Astrocyte (in vitro differentiated cells and primary cell): ENCODE measurements at regions not wholly inside any gene's neighbourhood (a gene's known extent, or its start where the extent isn't known, plus 50 kb on each side); places are given as distances from the start of the nearest gene placed in this dataset.

ENCODE experiments used
- DNase-seq: peaks from one replicate; pipeline ENCODE4 v3.0.0-alpha.2; 2010; ENCODE audit warnings: low read depth
- FAIRE-seq: peaks from 2 replicates; lab custom pipeline; 2011; peaks lifted over from hg19 to GRCh38; lab: Jason Lieb, UNC
- H2AFZ ChIP-seq: 2 replicates; pipeline ENCODE4 v1.6.0; 2012; ENCODE audit warnings: low read depth, low read length, inconsistent platforms
- H3K27ac ChIP-seq: 2 replicates; pipeline ENCODE4 v1.5.1; 2011; ENCODE audit warnings: low read depth, low read length, inconsistent platforms
- H3K27me3 ChIP-seq: 2 replicates; pipeline ENCODE4 v1.6.0; 2011; ENCODE audit warnings: low read length, inconsistent platforms; ENCODE audit not compliant: insufficient read depth
- H3K36me3 ChIP-seq: 2 replicates; pipeline ENCODE4 v1.5.1; 2011; ENCODE audit warnings: low read length, inconsistent platforms; ENCODE audit not compliant: insufficient read depth
- H3K4me1 ChIP-seq: 2 replicates; pipeline ENCODE4 v1.5.1; 2011; ENCODE audit warnings: low read length, inconsistent platforms; ENCODE audit not compliant: insufficient read depth
- H3K4me2 ChIP-seq: 2 replicates; pipeline ENCODE4 v1.6.0; 2012; ENCODE audit warnings: low read length, inconsistent platforms
- H3K4me3 ChIP-seq: 2 replicates; pipeline ENCODE4 v1.5.1; 2011; ENCODE audit warnings: low read depth, mild to moderate bottlenecking, low read length, inconsistent platforms; ENCODE audit not compliant: insufficient read depth
- H3K79me2 ChIP-seq: 2 replicates; pipeline ENCODE4 v1.6.0; 2012; ENCODE audit warnings: mild to moderate bottlenecking, low read length, inconsistent platforms; ENCODE audit not compliant: insufficient read depth
- H3K9ac ChIP-seq: 2 replicates; pipeline ENCODE4 v1.6.0; 2012; ENCODE audit warnings: mild to moderate bottlenecking, low read length, inconsistent platforms
- H3K9me3 ChIP-seq: 2 replicates; pipeline ENCODE4 v1.5.1; 2012; ENCODE audit warnings: low read depth, mild to moderate bottlenecking, low read length, inconsistent platforms; ENCODE audit not compliant: insufficient read depth
- H4K20me1 ChIP-seq: 2 replicates; pipeline ENCODE4 v1.6.0; 2012; ENCODE audit warnings: low read length, inconsistent platforms; ENCODE audit not compliant: insufficient read depth
- H3K27ac Mint-ChIP-seq: one replicate; pipeline ENCODE4 v1.8.0; 2021; ENCODE audit warnings: mild to moderate bottlenecking, mixed read lengths; ENCODE audit not compliant: unreplicated experiment
- H3K27me3 Mint-ChIP-seq: one replicate; pipeline ENCODE4 v1.8.0; 2021; ENCODE audit warnings: low read depth, mixed read lengths; ENCODE audit not compliant: unreplicated experiment
- H3K36me3 Mint-ChIP-seq: one replicate; pipeline ENCODE4 v1.8.0; 2021; ENCODE audit warnings: low read depth, mixed read lengths; ENCODE audit not compliant: unreplicated experiment
- H3K4me1 Mint-ChIP-seq: one replicate; pipeline ENCODE4 v1.8.0; 2021; ENCODE audit warnings: low read depth, mixed read lengths; ENCODE audit not compliant: unreplicated experiment
- H3K4me3 Mint-ChIP-seq: one replicate; pipeline ENCODE4 v1.8.0; 2021; ENCODE audit warnings: mild to moderate bottlenecking, moderate library complexity, mixed read lengths; ENCODE audit not compliant: unreplicated experiment
- H3K9me3 Mint-ChIP-seq: one replicate; pipeline ENCODE4 v1.8.0; 2021; ENCODE audit warnings: mild to moderate bottlenecking, mixed read lengths; ENCODE audit not compliant: unreplicated experiment
- EZH2 ChIP-seq: IDR thresholded peaks from 2 replicates; pipeline ENCODE4 v1.6.1; 2012; ENCODE audit warnings: mild to moderate bottlenecking, low read length, inconsistent platforms; ENCODE audit not compliant: insufficient read depth
- TF ChIP-seq, protein P1 (sequence below): IDR thresholded peaks from 2 replicates; pipeline ENCODE4 v1.5.1; 2011; ENCODE audit warnings: low read depth, mild to moderate bottlenecking, inconsistent platforms, low read length, moderate library complexity; ENCODE audit not compliant: insufficient read depth

DNA sequence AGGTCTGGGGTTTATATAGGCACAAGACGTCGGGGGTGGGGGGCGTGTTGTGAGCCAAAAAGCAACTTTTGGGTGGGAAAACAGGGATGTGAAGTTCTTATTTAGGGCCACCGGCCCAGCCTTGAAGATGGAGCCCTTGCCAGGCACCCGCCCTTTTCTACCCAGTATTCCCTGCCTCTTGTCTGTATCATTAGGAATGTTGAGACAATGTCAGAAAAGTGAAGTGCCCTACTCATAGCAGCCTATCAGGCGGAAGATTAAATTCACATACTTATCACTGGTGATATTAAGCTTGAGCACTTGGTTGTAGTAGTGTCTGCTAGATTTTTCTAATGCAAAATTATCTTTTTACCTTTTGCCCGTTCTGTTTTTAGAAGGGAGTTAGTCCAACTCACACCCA is 293.5 kb downstream of the CDH10 start:
- no peak for DNase-seq
- Histone ChIP-seq H2AFZ (no peak overlapping the region), H3K79me2 (no peaks in the 10 kb centered on the region), H3K4me3 (no peak overlapping the region), H3K4me1 (no peaks in the 10 kb centered on the region), H3K9me3 (no peaks in the 10 kb centered on the region), H3K27me3 (no peaks in the 10 kb centered on the region), H4K20me1 (no peaks in the 10 kb centered on the region), H3K36me3 (no peaks in the 10 kb centered on the region), H3K4me2 (no peak overlapping the region), H3K9ac (no peak overlapping the region), H3K27ac (no peak overlapping the region)
- FAIRE-seq: no peak
- TF ChIP-seq, protein P1, sequence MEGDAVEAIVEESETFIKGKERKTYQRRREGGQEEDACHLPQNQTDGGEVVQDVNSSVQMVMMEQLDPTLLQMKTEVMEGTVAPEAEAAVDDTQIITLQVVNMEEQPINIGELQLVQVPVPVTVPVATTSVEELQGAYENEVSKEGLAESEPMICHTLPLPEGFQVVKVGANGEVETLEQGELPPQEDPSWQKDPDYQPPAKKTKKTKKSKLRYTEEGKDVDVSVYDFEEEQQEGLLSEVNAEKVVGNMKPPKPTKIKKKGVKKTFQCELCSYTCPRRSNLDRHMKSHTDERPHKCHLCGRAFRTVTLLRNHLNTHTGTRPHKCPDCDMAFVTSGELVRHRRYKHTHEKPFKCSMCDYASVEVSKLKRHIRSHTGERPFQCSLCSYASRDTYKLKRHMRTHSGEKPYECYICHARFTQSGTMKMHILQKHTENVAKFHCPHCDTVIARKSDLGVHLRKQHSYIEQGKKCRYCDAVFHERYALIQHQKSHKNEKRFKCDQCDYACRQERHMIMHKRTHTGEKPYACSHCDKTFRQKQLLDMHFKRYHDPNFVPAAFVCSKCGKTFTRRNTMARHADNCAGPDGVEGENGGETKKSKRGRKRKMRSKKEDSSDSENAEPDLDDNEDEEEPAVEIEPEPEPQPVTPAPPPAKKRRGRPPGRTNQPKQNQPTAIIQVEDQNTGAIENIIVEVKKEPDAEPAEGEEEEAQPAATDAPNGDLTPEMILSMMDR: no peak
- no peak for TF ChIP-seq EZH2
- Mint-ChIP-seq H3K27ac (no peak overlapping the region), H3K9me3 (no peaks in the 10 kb centered on the region), H3K27me3 (peaks cover 6% of the 10 kb centered on the region), H3K4me3 (no peak overlapping the region), H3K4me1 (no peaks in the 10 kb centered on the region), H3K36me3 (no peaks in the 10 kb centered on the region)

DNA sequence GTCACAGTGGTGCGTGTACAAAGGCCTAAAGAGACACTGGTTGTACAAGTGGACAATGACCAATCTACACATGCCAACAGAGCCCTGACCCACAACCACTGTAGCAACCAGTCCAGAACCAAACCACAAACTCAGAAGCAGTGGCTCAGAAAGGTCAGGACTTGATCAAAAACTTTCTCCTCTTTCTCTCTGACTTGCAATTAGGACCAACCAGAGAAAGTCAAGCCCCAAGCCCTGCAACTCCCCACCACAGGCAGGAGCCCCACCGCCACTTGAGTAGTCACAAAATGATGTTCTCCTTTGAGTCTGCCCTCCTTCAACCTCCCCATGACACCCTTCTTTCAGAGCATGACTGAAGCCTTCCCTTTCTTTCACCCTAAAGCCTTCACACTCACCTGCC is 291.8 kb downstream of the CDH10 start:
- Mint-ChIP-seq H3K4me3 (no peak overlapping the region), H3K9me3 (no peaks in the 10 kb centered on the region), H3K27ac (no peak overlapping the region), H3K36me3 (no peaks in the 10 kb centered on the region), H3K4me1 (no peaks in the 10 kb centered on the region), H3K27me3 (peaks cover 6% of the 10 kb centered on the region)
- TF ChIP-seq EZH2: no peak
- TF ChIP-seq, protein P1: no peak
- FAIRE-seq: no peak
- Histone ChIP-seq H3K4me3 (no peak overlapping the region), H3K27ac (no peak overlapping the region), H3K27me3 (no peaks in the 10 kb centered on the region), H3K36me3 (no peaks in the 10 kb centered on the region), H4K20me1 (no peaks in the 10 kb centered on the region), H2AFZ (no peak overlapping the region), H3K9ac (no peak overlapping the region), H3K4me2 (no peak overlapping the region), H3K4me1 (no peaks in the 10 kb centered on the region), H3K9me3 (no peaks in the 10 kb centered on the region), H3K79me2 (no peaks in the 10 kb centered on the region)
- no peak for DNase-seq

DNA sequence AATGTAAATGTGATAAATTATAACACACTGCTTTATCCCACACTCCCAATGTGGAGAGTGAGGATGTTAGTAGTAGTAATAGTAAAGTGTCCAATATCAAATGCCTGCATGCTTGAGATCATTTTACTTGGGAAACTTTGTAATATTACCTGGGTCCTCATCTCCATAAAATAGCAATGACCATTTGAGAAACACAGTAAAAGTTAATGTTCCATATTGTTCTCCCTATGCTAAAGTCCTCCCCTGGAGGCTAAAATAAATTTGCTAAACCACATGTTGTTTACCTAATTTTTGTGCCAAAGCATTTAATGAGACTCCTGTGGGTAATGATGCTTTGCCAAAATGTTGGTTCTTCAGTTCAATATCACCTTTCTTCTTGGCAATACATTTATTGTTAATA is 291.2 kb downstream of the CDH10 start:
- DNase-seq (no peak), FAIRE-seq (no peak)
- no peaks in the 10 kb centered on the region for H3K27me3 ChIP-seq
- H2AFZ ChIP-seq: no peak overlapping the region
- H3K9ac ChIP-seq: no peak overlapping the region
- H3K4me3 ChIP-seq: no peak overlapping the region
- H3K4me2 ChIP-seq: no peak overlapping the region
- Mint-ChIP-seq H3K4me3 (no peak overlapping the region), H3K4me1 (no peaks in the 10 kb centered on the region), H3K27ac (no peak overlapping the region), H3K36me3 (no peaks in the 10 kb centered on the region), H3K27me3 (peaks cover 6% of the 10 kb centered on the region), H3K9me3 (no peaks in the 10 kb centered on the region)
- H4K20me1 ChIP-seq: no peaks in the 10 kb centered on the region
- no peaks in the 10 kb centered on the region for H3K4me1 ChIP-seq
- no peaks in the 10 kb centered on the region for H3K79me2 ChIP-seq
- H3K9me3 ChIP-seq: no peaks in the 10 kb centered on the region
- H3K27ac ChIP-seq: no peak overlapping the region
- no peaks in the 10 kb centered on the region for H3K36me3 ChIP-seq
- TF ChIP-seq, protein P1: no peak
